Hematopoietic multipotent progenitor cell treated with erythropoietin and hydrocortisone succinate and interleukin-3 and kit ligand, for 4 days (in vitro differentiated cells): ENCODE measurements at regions not wholly inside any gene's neighbourhood (a gene's known extent, or its start where the extent isn't known, plus 50 kb on each side); places are given as distances from the start of the nearest gene placed in this dataset.
"Not testable (repeated sequence)": the region's sequence is repeated elsewhere in the genome, so short reads cannot be mapped to it uniquely, and the experiment has no call there.

Experiments used
- DNase-seq: peaks from one replicate; pipeline ENCODE4 v3.0.0-alpha.2; 2015

GRCh38 chr3:86887876-86888275 lies 103.1 kb downstream of the VGLL3 start:
- no peak for DNase-seq

- DNase-seq = no peak
These were observed 110.9 kb downstream of the VGLL3 start for GRCh38 chr3:86880066-86880465.

- not testable (repeated sequence) for DNase-seq
These were observed 114.3 kb downstream of the VGLL3 start for GRCh38 chr3:86876504-86877181.

GRCh38 chr3:86874790-86875189 lies 116.2 kb downstream of the VGLL3 start:
- DNase-seq = not testable (repeated sequence)

GRCh38 chr3:86869566-86869965 lies 121.4 kb downstream of the VGLL3 start:
- no peak for DNase-seq

GRCh38 chr3:86867982-86868381 lies 123.0 kb downstream of the VGLL3 start:
- DNase-seq = no peak

GRCh38 chr3:86865506-86865905 lies 125.4 kb downstream of the VGLL3 start:
- no peak for DNase-seq

GRCh38 chr3:86856711-86857110 lies 134.2 kb downstream of the VGLL3 start:
- no peak for DNase-seq

- DNase-seq = no peak
These were observed 141.0 kb downstream of the VGLL3 start for GRCh38 chr3:86849991-86850390.

- DNase-seq = no peak
These were observed 145.2 kb downstream of the VGLL3 start for GRCh38 chr3:86845726-86846125.

- no peak for DNase-seq
These were observed 152.0 kb downstream of the VGLL3 start for GRCh38 chr3:86838927-86839326.

- no peak for DNase-seq
These were observed 153.1 kb downstream of the VGLL3 start for GRCh38 chr3:86837871-86838270.

- no peak for DNase-seq
These were observed 160.4 kb downstream of the VGLL3 start for GRCh38 chr3:86830566-86830965.

GRCh38 chr3:86828751-86829150 lies 162.2 kb downstream of the VGLL3 start:
- DNase-seq = no peak

- not testable (repeated sequence) for DNase-seq
These were observed 163.4 kb downstream of the VGLL3 start for GRCh38 chr3:86827582-86827981.

GRCh38 chr3:86826292-86826691 lies 164.7 kb downstream of the VGLL3 start:
- DNase-seq = no peak

- no peak for DNase-seq
These were observed 175.1 kb downstream of the VGLL3 start for GRCh38 chr3:86815880-86816279.

GRCh38 chr3:86814918-86815655 lies 175.9 kb downstream of the VGLL3 start:
- no peak for DNase-seq

GRCh38 chr3:86814321-86814720 lies 176.6 kb downstream of the VGLL3 start:
- DNase-seq = no peak

- no peak for DNase-seq
These were observed 189.0 kb downstream of the VGLL3 start for GRCh38 chr3:86801921-86802320.

- DNase-seq = no peak
These were observed 189.9 kb downstream of the VGLL3 start for GRCh38 chr3:86801066-86801465.

- no peak for DNase-seq
These were observed 190.8 kb downstream of the VGLL3 start for GRCh38 chr3:86800116-86800515.

GRCh38 chr3:86797946-86798345 lies 193.0 kb downstream of the VGLL3 start:
- DNase-seq = no peak

- no peak for DNase-seq
These were observed 196.4 kb downstream of the VGLL3 start for GRCh38 chr3:86794361-86795065.
